Trophoblast cell (in vitro differentiated cells and primary cell): ENCODE measurements at regions not wholly inside any gene's neighbourhood (a gene's known extent, or its start where the extent isn't known, plus 50 kb on each side); places are given as distances from the start of the nearest gene placed in this dataset.

Source experiments
- DNase-seq, 2 donors: peaks; one replicate each; pipeline ENCODE4 v3.0.0-alpha.2; 2016
- H2AFZ ChIP-seq: 2 replicates; pipeline ENCODE4 v1.6.1; 2013; ENCODE audit warnings: low read length, moderate library complexity, mild to moderate bottlenecking; ENCODE audit not compliant: insufficient read depth, poor library complexity
- H2AK5ac ChIP-seq: 2 replicates; pipeline ENCODE4 v1.6.1; 2013; ENCODE audit warnings: mild to moderate bottlenecking, low read length
- H2BK120ac ChIP-seq: 2 replicates; pipeline ENCODE4 v1.6.1; 2013; ENCODE audit warnings: low read length, mild to moderate bottlenecking, moderate library complexity; ENCODE audit not compliant: insufficient read depth, poor library complexity
- H2BK12ac ChIP-seq: 2 replicates; pipeline ENCODE4 v1.6.1; 2013; ENCODE audit warnings: mild to moderate bottlenecking, low read length, moderate library complexity
- H2BK5ac ChIP-seq: 2 replicates; pipeline ENCODE4 v1.6.1; 2013; ENCODE audit warnings: low read length, low read depth, moderate library complexity, mild to moderate bottlenecking; ENCODE audit not compliant: poor library complexity
- H3K14ac ChIP-seq: 2 replicates; pipeline ENCODE4 v1.6.1; 2013; ENCODE audit warnings: mild to moderate bottlenecking, low read length
- H3K18ac ChIP-seq: 2 replicates; pipeline ENCODE4 v1.6.1; 2013; ENCODE audit warnings: mild to moderate bottlenecking, low read length
- H3K23ac ChIP-seq: 2 replicates; pipeline ENCODE4 v1.6.1; 2013; ENCODE audit warnings: low read length
- H3K27ac ChIP-seq: 2 replicates; pipeline ENCODE4 v1.5.1; 2013; ENCODE audit warnings: low read depth, mild to moderate bottlenecking, inconsistent platforms, low read length, moderate library complexity
- H3K27me3 ChIP-seq: 2 replicates; pipeline ENCODE4 v1.6.1; 2013; ENCODE audit warnings: inconsistent platforms, mild to moderate bottlenecking, low read length, moderate library complexity; ENCODE audit not compliant: insufficient read depth
- H3K36me3 ChIP-seq, 2 experiments: 1 replicate in 1 of 2; 2 replicates in 1 of 2; pipeline ENCODE4 v1.6.1; 2013; ENCODE audit warnings: low read length in 2 of 2, mild to moderate bottlenecking in 2 of 2, moderate library complexity in 1 of 2; ENCODE audit not compliant: insufficient read depth in 2 of 2, control insufficient read depth in 1 of 2
- H3K4ac ChIP-seq: 2 replicates; pipeline ENCODE4 v1.6.1; 2013; ENCODE audit warnings: low read depth, mild to moderate bottlenecking, low read length, moderate library complexity
- H3K4me1 ChIP-seq, 2 experiments: 1 replicate in 1 of 2; 2 replicates in 1 of 2; pipeline ENCODE4 v1.6.1; 2013; ENCODE audit warnings: low read length in 2 of 2, mild to moderate bottlenecking in 2 of 2, moderate library complexity in 1 of 2; ENCODE audit not compliant: insufficient read depth in 2 of 2, control insufficient read depth in 1 of 2
- H3K4me2 ChIP-seq: 2 replicates; pipeline ENCODE4 v1.6.1; 2013; ENCODE audit warnings: inconsistent platforms, mild to moderate bottlenecking, low read length, moderate library complexity
- H3K4me3 ChIP-seq: 2 replicates; pipeline ENCODE4 v1.5.1; 2013; ENCODE audit warnings: mild to moderate bottlenecking, low read depth, low read length, inconsistent platforms
- H3K79me1 ChIP-seq: one replicate; pipeline ENCODE4 v1.6.1; 2013; ENCODE audit warnings: low read length
- H3K79me2 ChIP-seq: 2 replicates; pipeline ENCODE4 v1.6.1; 2013; ENCODE audit warnings: low read length, mild to moderate bottlenecking; ENCODE audit not compliant: control insufficient read depth, insufficient read depth, poor library complexity
- H3K9ac ChIP-seq: 2 replicates; pipeline ENCODE4 v1.6.1; 2013; ENCODE audit warnings: mild to moderate bottlenecking, low read length
- H3K9me3 ChIP-seq: 2 replicates; pipeline ENCODE4 v1.6.1; 2013; ENCODE audit warnings: low read depth, mild to moderate bottlenecking, control low read depth, inconsistent platforms, low read length; ENCODE audit not compliant: insufficient read depth
- H4K12ac ChIP-seq: 2 replicates; pipeline ENCODE4 v1.6.1; 2013; ENCODE audit warnings: low read depth, mild to moderate bottlenecking, low read length, moderate library complexity
- H4K8ac ChIP-seq: 2 replicates; pipeline ENCODE4 v1.6.1; 2013; ENCODE audit warnings: low read depth, mild to moderate bottlenecking, low read length, moderate library complexity
- H4K91ac ChIP-seq: one replicate; pipeline ENCODE4 v1.6.1; 2013; ENCODE audit warnings: low read depth, mild to moderate bottlenecking, low read length, moderate library complexity
- WGBS: extraction: QIAGEN DNeasy Blood & Tissue Kit; methylation state at CpG from one replicate; pipeline ENCODE4 v1.1.7; 2013; ENCODE audit warnings: missing lambda C conversion rate; ENCODE audit not compliant: insufficient read length, insufficient coverage; ENCODE audit errors: extremely low coverage; 5-methylcytosine and 5-hydroxymethylcytosine counted together

DNA sequence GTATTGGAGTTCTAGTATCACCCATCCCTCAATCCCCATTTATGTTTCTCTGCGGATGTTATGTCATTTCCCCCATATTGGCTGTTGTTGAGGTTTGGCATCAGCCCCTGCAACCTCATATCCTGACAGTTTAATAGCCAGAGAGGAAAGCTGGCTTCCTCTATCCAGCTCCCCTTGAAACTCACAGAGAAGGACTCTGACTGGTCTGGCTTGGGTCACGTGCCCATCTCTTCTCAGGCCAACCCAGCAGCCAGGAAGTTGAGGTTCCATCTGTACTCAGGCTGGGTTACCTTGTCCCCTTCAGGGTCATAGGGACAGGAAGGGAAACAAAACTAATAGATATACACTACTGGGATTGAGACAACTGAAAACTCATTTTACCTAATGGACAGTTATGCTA lies 148.0 kb upstream of the SLC14A2 start:
- no peaks in the 10 kb centered on the region for H3K27me3 ChIP-seq
- H3K23ac ChIP-seq: no peak overlapping the region
- H3K9me3 ChIP-seq: no peaks in the 10 kb centered on the region
- H3K36me3 ChIP-seq: no peaks in the 10 kb centered on the region
- no peaks in the 10 kb centered on the region for H3K79me2 ChIP-seq
- H4K8ac ChIP-seq: no peak overlapping the region
- no peak overlapping the region for H2BK12ac ChIP-seq
- no peak overlapping the region for H3K4me2 ChIP-seq
- DNase-seq: no peak
- H2BK5ac ChIP-seq: no peak overlapping the region
- H3K4ac ChIP-seq: no peak overlapping the region
- H3K9ac ChIP-seq: no peak overlapping the region
- H3K27ac ChIP-seq: no peak overlapping the region
- no peak overlapping the region for H3K18ac ChIP-seq
- no CpG with 5 or more reads among the region's 2 CpGs for WGBS
- H3K4me1 ChIP-seq: no peaks in the 10 kb centered on the region
- no peaks in the 10 kb centered on the region for H3K79me1 ChIP-seq
- no peak overlapping the region for H3K14ac ChIP-seq
- H4K91ac ChIP-seq: no peak overlapping the region
- H4K12ac ChIP-seq: no peak overlapping the region
- no peak overlapping the region for H3K4me3 ChIP-seq
- no peak overlapping the region for H2AFZ ChIP-seq
- no peak overlapping the region for H2BK120ac ChIP-seq
- H2AK5ac ChIP-seq: no peak overlapping the region

DNA sequence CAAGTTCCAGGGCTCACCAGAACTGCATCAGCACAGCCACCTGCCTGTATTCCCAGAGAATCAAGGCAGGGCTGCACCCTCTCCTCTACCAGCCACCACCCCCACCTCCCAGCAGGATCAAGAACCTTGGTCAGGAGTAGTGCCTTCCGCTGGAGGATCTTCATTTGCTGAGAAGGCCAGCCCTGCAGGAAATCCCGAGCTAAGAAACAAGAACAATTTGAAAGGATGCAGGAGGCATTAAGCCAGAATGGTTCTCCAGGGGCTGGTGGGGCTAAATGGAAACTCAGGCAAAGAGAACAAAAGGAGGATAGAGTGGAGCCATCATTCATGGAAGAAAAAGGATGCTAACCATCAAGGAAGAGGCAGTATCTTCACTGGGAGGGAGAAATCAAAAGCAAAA lies 147.3 kb upstream of the SLC14A2 start:
- no peaks in the 10 kb centered on the region for H3K4me1 ChIP-seq
- no peak overlapping the region for H3K23ac ChIP-seq
- H2AFZ ChIP-seq: no peak overlapping the region
- H2BK12ac ChIP-seq: no peak overlapping the region
- no peak overlapping the region for H2BK5ac ChIP-seq
- H3K4ac ChIP-seq: no peak overlapping the region
- no peak overlapping the region for H3K27ac ChIP-seq
- no peak overlapping the region for H4K8ac ChIP-seq
- no peak overlapping the region for H4K12ac ChIP-seq
- H3K4me2 ChIP-seq: no peak overlapping the region
- DNase-seq: no peak
- no peak overlapping the region for H4K91ac ChIP-seq
- H3K79me1 ChIP-seq: no peaks in the 10 kb centered on the region
- H2AK5ac ChIP-seq: no peak overlapping the region
- H3K18ac ChIP-seq: no peak overlapping the region
- no peaks in the 10 kb centered on the region for H3K9me3 ChIP-seq
- no peak overlapping the region for H3K9ac ChIP-seq
- H3K14ac ChIP-seq: no peak overlapping the region
- H3K79me2 ChIP-seq: no peaks in the 10 kb centered on the region
- no peak overlapping the region for H3K4me3 ChIP-seq
- H3K27me3 ChIP-seq: no peaks in the 10 kb centered on the region
- H3K36me3 ChIP-seq: no peaks in the 10 kb centered on the region
- WGBS: no CpG with 5 or more reads among the region's 2 CpGs
- H2BK120ac ChIP-seq: no peak overlapping the region

- no CpG with 5 or more reads among the region's 3 CpGs for WGBS
- Histone ChIP-seq H3K27me3 (no peaks in the 10 kb centered on the region), H3K4me1 (no peaks in the 10 kb centered on the region), H3K14ac (no peak overlapping the region), H2AK5ac (no peak overlapping the region), H2BK12ac (no peak overlapping the region), H2BK120ac (no peak overlapping the region), H3K79me2 (no peaks in the 10 kb centered on the region), H3K9ac (no peak overlapping the region), H3K4me2 (no peak overlapping the region), H3K27ac (no peak overlapping the region), H3K23ac (no peak overlapping the region), H3K79me1 (no peaks in the 10 kb centered on the region), H3K4ac (no peak overlapping the region), H4K8ac (no peak overlapping the region), H4K12ac (no peak overlapping the region), H3K36me3 (no peaks in the 10 kb centered on the region), H4K91ac (no peak overlapping the region), H3K4me3 (no peak overlapping the region), H2BK5ac (no peak overlapping the region), H2AFZ (no peak overlapping the region), H3K18ac (no peak overlapping the region), H3K9me3 (no peaks in the 10 kb centered on the region)
- DNase-seq: no peak
Measured at GRCh38 chr18:45478889-45479288, 136.4 kb upstream of the SLC14A2 start.

DNA sequence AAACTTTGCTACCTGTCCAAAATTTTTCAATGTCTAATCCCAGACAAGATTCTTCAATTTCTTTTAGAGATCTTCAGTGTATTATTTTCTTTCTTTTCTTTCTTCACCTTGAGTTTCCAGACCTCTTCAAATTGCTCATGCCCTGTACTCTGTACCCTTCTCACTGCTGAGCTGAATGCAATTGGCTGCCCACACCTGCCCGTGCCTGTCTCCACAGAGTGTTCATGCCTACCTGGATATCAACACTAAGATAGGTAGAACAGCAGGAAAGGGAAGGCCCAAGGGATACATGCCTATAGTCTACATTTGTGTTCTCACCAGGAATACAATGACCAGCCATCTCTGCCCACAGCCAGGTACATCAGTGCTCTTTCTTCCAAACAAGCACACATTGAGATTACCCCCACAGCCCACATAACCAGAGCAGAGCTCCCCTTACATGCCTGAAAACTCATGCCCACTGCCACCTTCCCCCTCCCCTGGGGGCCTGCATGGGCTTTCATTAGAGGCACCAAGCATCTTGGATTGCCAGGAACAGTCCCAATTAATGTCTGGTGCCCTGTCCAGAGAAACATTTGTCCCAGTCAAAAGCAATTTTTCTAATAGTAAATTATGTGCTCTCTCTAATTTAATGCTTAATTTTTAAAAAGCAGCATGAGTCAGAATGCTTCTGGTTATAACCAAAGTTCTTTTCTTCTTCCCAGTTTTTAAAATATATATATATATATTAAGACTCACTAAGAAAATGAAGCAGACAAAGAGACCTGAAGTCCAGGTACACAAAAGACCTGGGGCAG lies 134.9 kb upstream of the SLC14A2 start:
- Histone ChIP-seq H3K4me1 (no peaks in the 10 kb centered on the region), H2BK120ac (no peak overlapping the region), H3K79me1 (no peaks in the 10 kb centered on the region), H3K27me3 (no peaks in the 10 kb centered on the region), H3K4me2 (no peak overlapping the region), H2BK5ac (no peak overlapping the region), H2AK5ac (no peak overlapping the region), H3K23ac (no peak overlapping the region), H2AFZ (no peak overlapping the region), H3K9ac (no peak overlapping the region), H3K14ac (no peak overlapping the region), H3K4ac (no peak overlapping the region), H2BK12ac (no peak overlapping the region), H3K18ac (no peak overlapping the region), H3K36me3 (no peaks in the 10 kb centered on the region), H3K27ac (no peak overlapping the region), H3K4me3 (no peak overlapping the region), H4K12ac (no peak overlapping the region), H3K79me2 (no peaks in the 10 kb centered on the region), H3K9me3 (no peaks in the 10 kb centered on the region), H4K91ac (no peak overlapping the region), H4K8ac (no peak overlapping the region)
- no peak for DNase-seq
- WGBS: no CpG with 5 or more reads among the region's 1 CpG
